GM18502 (cell line): ENCODE measurements at regions not wholly inside any gene's neighbourhood (a gene's known extent, or its start where the extent isn't known, plus 50 kb on each side); places are given as distances from the start of the nearest gene placed in this dataset.
"Not testable (repeated sequence)": the region's sequence is repeated elsewhere in the genome, so short reads cannot be mapped to it uniquely, and the experiment has no call there.

Experiments used
- ATAC-seq: cut with Tn5 transposase; IDR thresholded peaks from one replicate; pipeline ENCODE4 v1.9.1; 2021; ENCODE audit warnings: mild to moderate bottlenecking; ENCODE audit not compliant: unreplicated experiment, poor library complexity

- ATAC-seq, result no peak
These were observed 344.2 kb upstream of the KIAA1217 start for GRCh38 chr10:23864631-23865147.

GRCh38 chr10:23866985-23867384, 342.0 kb upstream of the KIAA1217 start:
- not testable (repeated sequence) for ATAC-seq

- ATAC-seq, result no peak
These were observed 340.8 kb upstream of the KIAA1217 start for GRCh38 chr10:23868121-23868520.

- ATAC-seq, result no peak
These were observed 339.4 kb upstream of the KIAA1217 start for GRCh38 chr10:23869548-23869947.

- ATAC-seq, result no peak
These were observed 338.9 kb upstream of the KIAA1217 start for GRCh38 chr10:23869996-23870395.

- ATAC-seq, result no peak
These were observed 338.0 kb upstream of the KIAA1217 start for GRCh38 chr10:23870651-23871610.

GRCh38 chr10:23872290-23872689, 336.6 kb upstream of the KIAA1217 start:
- no peak for ATAC-seq

GRCh38 chr10:23877791-23878320, 331.1 kb upstream of the KIAA1217 start:
- ATAC-seq, result no peak

GRCh38 chr10:23884670-23885069, 324.3 kb upstream of the KIAA1217 start:
- no peak for ATAC-seq

- ATAC-seq, result no peak
These were observed 323.1 kb upstream of the KIAA1217 start for GRCh38 chr10:23885853-23886252.

GRCh38 chr10:23886355-23886754, 322.6 kb upstream of the KIAA1217 start:
- ATAC-seq, result no peak

GRCh38 chr10:23891301-23891700, 317.6 kb upstream of the KIAA1217 start:
- ATAC-seq, result no peak

- ATAC-seq, result no peak
These were observed 316.6 kb upstream of the KIAA1217 start for GRCh38 chr10:23892296-23892695.

GRCh38 chr10:23897267-23897666, 311.7 kb upstream of the KIAA1217 start:
- no peak for ATAC-seq

- ATAC-seq, result no peak
These were observed 311.1 kb upstream of the KIAA1217 start for GRCh38 chr10:23897861-23898260.

- ATAC-seq, result no peak
These were observed 309.8 kb upstream of the KIAA1217 start for GRCh38 chr10:23899166-23899565.

- ATAC-seq, result no peak
These were observed 298.6 kb upstream of the KIAA1217 start for GRCh38 chr10:23910291-23910690.

- ATAC-seq, result no peak
These were observed 296.0 kb upstream of the KIAA1217 start for GRCh38 chr10:23912884-23913404.

- ATAC-seq, result no peak
These were observed 294.3 kb upstream of the KIAA1217 start for GRCh38 chr10:23914641-23915040.

- no peak for ATAC-seq
These were observed 291.6 kb upstream of the KIAA1217 start for GRCh38 chr10:23917251-23917840.
